ENCODE measurements at regions not wholly inside any gene's neighbourhood (a gene's known extent, or its start where the extent isn't known, plus 50 kb on each side); places are given as distances from the start of the nearest gene placed in this dataset.

GRCh38 chr10:111837086-111837485, 346.5 kb downstream of the GPAM start:
- no peak for DNase-seq

- no peak for DNase-seq
These were observed 345.6 kb downstream of the GPAM start for GRCh38 chr10:111837985-111838384.

- DNase-seq = no peak
These were observed 343.0 kb downstream of the GPAM start for GRCh38 chr10:111840546-111840945.

- no peak for DNase-seq
These were observed 330.8 kb downstream of the GPAM start for GRCh38 chr10:111852801-111853200.

- DNase-seq = no peak
These were observed 326.9 kb downstream of the GPAM start for GRCh38 chr10:111856631-111857030.

- no peak for DNase-seq
These were observed 318.0 kb downstream of the GPAM start for GRCh38 chr10:111865550-111865949.

- no peak for DNase-seq
These were observed 312.1 kb downstream of the GPAM start for GRCh38 chr10:111871458-111871857.

GRCh38 chr10:111872591-111872990, 311.0 kb downstream of the GPAM start:
- no peak for DNase-seq

- DNase-seq = no peak
These were observed 310.5 kb downstream of the GPAM start for GRCh38 chr10:111873041-111873440.

- no peak for DNase-seq
These were observed 309.9 kb downstream of the GPAM start for GRCh38 chr10:111873621-111874135.

GRCh38 chr10:111874576-111874975, 309.0 kb downstream of the GPAM start:
- DNase-seq = no peak

GRCh38 chr10:111875725-111876124, 307.8 kb downstream of the GPAM start:
- DNase-seq = no peak

- no peak for DNase-seq
These were observed 306.3 kb downstream of the GPAM start for GRCh38 chr10:111877258-111877657.

GRCh38 chr10:111879969-111880368, 303.6 kb downstream of the GPAM start:
- DNase-seq = no peak

GRCh38 chr10:111885046-111885445, 298.5 kb downstream of the GPAM start:
- DNase-seq = no peak

GRCh38 chr10:111885919-111886318, 297.6 kb downstream of the GPAM start:
- DNase-seq = no peak

- no peak for DNase-seq
These were observed 296.3 kb downstream of the GPAM start for GRCh38 chr10:111887266-111887665.

GRCh38 chr10:111890046-111890445, 293.5 kb downstream of the GPAM start:
- no peak for DNase-seq

- no peak for DNase-seq
These were observed 267.6 kb downstream of the GPAM start for GRCh38 chr10:111916011-111916410.

GRCh38 chr10:111921821-111922220, 261.7 kb downstream of the GPAM start:
- no peak for DNase-seq

- DNase-seq = no peak
These were observed 260.5 kb downstream of the GPAM start for GRCh38 chr10:111923032-111923431.

GRCh38 chr10:111926286-111926685, 257.3 kb downstream of the GPAM start:
- no peak for DNase-seq

GRCh38 chr10:111933937-111934336, 249.6 kb downstream of the GPAM start:
- no peak for DNase-seq

- DNase-seq = no peak
These were observed 248.6 kb downstream of the GPAM start for GRCh38 chr10:111934931-111935330.

GRCh38 chr10:111936143-111936542, 247.4 kb downstream of the GPAM start:
- no peak for DNase-seq

- DNase-seq = no peak
These were observed 239.2 kb downstream of the GPAM start for GRCh38 chr10:111944331-111944730.
